Liver (tissue), 7 donors: ENCODE measurements at regions not wholly inside any gene's neighbourhood (a gene's known extent, or its start where the extent isn't known, plus 50 kb on each side); places are given as distances from the start of the nearest gene placed in this dataset.

Source experiments
- DNase-seq: peaks from one replicate; pipeline ENCODE4 v3.0.0-alpha.2; 2017; ENCODE audit warnings: low spot score
- H3K27ac ChIP-seq, 2 donors: one replicate each; pipeline ENCODE4 v1.7.0; 2013; ENCODE audit warnings: inconsistent platforms in 2 of 2, low read length in 2 of 2, control low read depth in 1 of 2, low read depth in 1 of 2, mild to moderate bottlenecking in 1 of 2
- H3K27me3 ChIP-seq, 4 donors: one replicate each; pipeline versions ENCODE4 v1.6.1 to v1.7.0; 2013; ENCODE audit warnings: low read length in 3 of 4, inconsistent platforms in 1 of 4, mild to moderate bottlenecking in 1 of 4, moderate library complexity in 1 of 4; ENCODE audit not compliant: control insufficient read depth in 4 of 4, insufficient read depth in 4 of 4
- H3K36me3 ChIP-seq, 4 donors: one replicate each; pipeline versions ENCODE4 v1.6.1 to v1.7.0; 2013; ENCODE audit warnings: low read length in 3 of 4, mild to moderate bottlenecking in 3 of 4, low read depth in 1 of 4, moderate library complexity in 1 of 4; ENCODE audit not compliant: control insufficient read depth in 4 of 4, insufficient read depth in 3 of 4
- H3K4me1 ChIP-seq, 4 donors: one replicate each; pipeline versions ENCODE4 v1.6.1 to v1.7.0; 2013; ENCODE audit warnings: low read length in 3 of 4, mild to moderate bottlenecking in 3 of 4, moderate library complexity in 1 of 4; ENCODE audit not compliant: control insufficient read depth in 4 of 4, insufficient read depth in 4 of 4
- H3K4me3 ChIP-seq, 3 donors: one replicate each; pipeline versions ENCODE4 v1.6.1 to v1.7.0; 2013; ENCODE audit warnings: low read length in 3 of 3, control low read depth in 1 of 3, low read depth in 1 of 3, mild to moderate bottlenecking in 1 of 3
- H3K9ac ChIP-seq, 2 donors: one replicate each; pipeline ENCODE4 v1.7.0; 2013; ENCODE audit warnings: low read length in 2 of 2, mild to moderate bottlenecking in 2 of 2, moderate library complexity in 2 of 2, control low read depth in 1 of 2, low read depth in 1 of 2
- H3K9me3 ChIP-seq, 4 donors: one replicate each; pipeline versions ENCODE4 v1.6.1 to v1.7.0; 2013; ENCODE audit warnings: low read length in 3 of 4; ENCODE audit not compliant: control insufficient read depth in 4 of 4
- ATF3 ChIP-seq: IDR thresholded peaks from 2 replicates; pipeline ENCODE4 v1.6.1; 2016; ENCODE audit warnings: antibody characterized with exemption
- FOXA2 ChIP-seq: IDR thresholded peaks from 2 replicates; pipeline ENCODE4 v1.6.1; 2016; ENCODE audit warnings: antibody characterized with exemption
- HNF4G ChIP-seq: IDR thresholded peaks from 2 replicates; pipeline ENCODE4 v1.6.1; 2016; ENCODE audit warnings: antibody characterized with exemption
- NR2F2 ChIP-seq: IDR thresholded peaks from 2 replicates; pipeline ENCODE4 v1.6.1; 2016; ENCODE audit warnings: antibody characterized with exemption
- RAD21 ChIP-seq, 2 donors: IDR thresholded peaks; 2 replicates each; pipeline ENCODE4 v1.6.1; 2016; ENCODE audit warnings: antibody characterized with exemption in 2 of 2, mild to moderate bottlenecking in 2 of 2
- TAF1 ChIP-seq: conservative IDR thresholded peaks from 2 replicates; pipeline ENCODE4 v1.6.1; 2016; ENCODE audit warnings: antibody characterized with exemption, mild to moderate bottlenecking
- ZBTB33 ChIP-seq: IDR thresholded peaks from 2 replicates; pipeline ENCODE4 v1.6.1; 2016; ENCODE audit warnings: antibody characterized with exemption
- WGBS: extraction: QIAGEN DNeasy Blood & Tissue Kit; methylation state at CpG from one replicate; pipeline ENCODE4 v1.1.7; 2013; 5-methylcytosine and 5-hydroxymethylcytosine counted together
- TF ChIP-seq, protein P1 (sequence below): IDR thresholded peaks from 2 replicates; pipeline ENCODE4 v1.6.1; 2016; ENCODE audit warnings: antibody characterized with exemption, mild to moderate bottlenecking
- donor health status: healthy.
- donor health status: healthy.
- donor health status: healthy.
- donor health status: healthy.

DNA sequence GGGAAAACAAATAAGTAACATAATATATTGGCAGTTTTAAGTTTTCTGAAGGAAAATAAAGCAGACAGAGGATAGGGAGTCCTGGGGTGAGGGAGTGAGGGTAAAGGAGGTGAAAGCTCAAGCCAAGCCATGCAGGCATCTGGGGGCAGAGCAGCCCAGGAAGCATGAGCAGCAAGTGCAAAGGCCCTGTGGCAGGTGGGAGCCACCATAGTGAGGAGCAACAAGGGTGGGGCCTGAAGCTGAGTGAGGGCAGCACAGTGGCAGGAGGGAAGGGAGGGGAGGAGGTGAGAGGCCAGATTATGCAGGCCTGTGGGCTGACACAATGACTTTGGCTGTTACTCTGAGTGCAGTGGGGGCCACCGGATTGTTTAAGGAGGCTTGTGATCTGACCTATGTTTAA lies 138.8 kb upstream of the TNR start:
- no peak for DNase-seq

GRCh38 chr1:175881246-175881976 lies 138.0 kb upstream of the TNR start:
- Histone ChIP-seq H3K4me1 (no peaks in the 10 kb centered on the region), H3K36me3 (no peaks in the 10 kb centered on the region), H3K9ac (no peak overlapping the region), H3K4me3 (no peak overlapping the region), H3K27ac (no peak overlapping the region), H3K9me3 (no peaks in the 10 kb centered on the region), H3K27me3 (no peaks in the 10 kb centered on the region)
- TF ChIP-seq NR2F2 (no peak), HNF4G (no peak), FOXA2 (no peak)
- TF ChIP-seq, protein P1, sequence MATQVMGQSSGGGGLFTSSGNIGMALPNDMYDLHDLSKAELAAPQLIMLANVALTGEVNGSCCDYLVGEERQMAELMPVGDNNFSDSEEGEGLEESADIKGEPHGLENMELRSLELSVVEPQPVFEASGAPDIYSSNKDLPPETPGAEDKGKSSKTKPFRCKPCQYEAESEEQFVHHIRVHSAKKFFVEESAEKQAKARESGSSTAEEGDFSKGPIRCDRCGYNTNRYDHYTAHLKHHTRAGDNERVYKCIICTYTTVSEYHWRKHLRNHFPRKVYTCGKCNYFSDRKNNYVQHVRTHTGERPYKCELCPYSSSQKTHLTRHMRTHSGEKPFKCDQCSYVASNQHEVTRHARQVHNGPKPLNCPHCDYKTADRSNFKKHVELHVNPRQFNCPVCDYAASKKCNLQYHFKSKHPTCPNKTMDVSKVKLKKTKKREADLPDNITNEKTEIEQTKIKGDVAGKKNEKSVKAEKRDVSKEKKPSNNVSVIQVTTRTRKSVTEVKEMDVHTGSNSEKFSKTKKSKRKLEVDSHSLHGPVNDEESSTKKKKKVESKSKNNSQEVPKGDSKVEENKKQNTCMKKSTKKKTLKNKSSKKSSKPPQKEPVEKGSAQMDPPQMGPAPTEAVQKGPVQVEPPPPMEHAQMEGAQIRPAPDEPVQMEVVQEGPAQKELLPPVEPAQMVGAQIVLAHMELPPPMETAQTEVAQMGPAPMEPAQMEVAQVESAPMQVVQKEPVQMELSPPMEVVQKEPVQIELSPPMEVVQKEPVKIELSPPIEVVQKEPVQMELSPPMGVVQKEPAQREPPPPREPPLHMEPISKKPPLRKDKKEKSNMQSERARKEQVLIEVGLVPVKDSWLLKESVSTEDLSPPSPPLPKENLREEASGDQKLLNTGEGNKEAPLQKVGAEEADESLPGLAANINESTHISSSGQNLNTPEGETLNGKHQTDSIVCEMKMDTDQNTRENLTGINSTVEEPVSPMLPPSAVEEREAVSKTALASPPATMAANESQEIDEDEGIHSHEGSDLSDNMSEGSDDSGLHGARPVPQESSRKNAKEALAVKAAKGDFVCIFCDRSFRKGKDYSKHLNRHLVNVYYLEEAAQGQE, result no peak
- 53% methylated on average over 8 of the region's 8 CpGs for WGBS
- no peak for DNase-seq

More for the DNA sequence above, 138.8 kb upstream of the TNR start:
- TF ChIP-seq RAD21 (IDR thresholded peaks at IDR 0.05), result no peak
- no peak for TF ChIP-seq FOXA2
- TF ChIP-seq TAF1, result no peak
- TF ChIP-seq, protein P1, result no peak
- no peak for TF ChIP-seq ZBTB33
- no peak for TF ChIP-seq ATF3
- no peak overlapping the region for H3K9ac ChIP-seq
- no peaks in the 10 kb centered on the region for H3K9me3 ChIP-seq
- 90% methylated on average over 1 of the region's 1 CpG for WGBS
- H3K27ac ChIP-seq, result no peak overlapping the region
- H3K36me3 ChIP-seq, result no peaks in the 10 kb centered on the region
- no peak overlapping the region for H3K4me3 ChIP-seq
- H3K27me3 ChIP-seq, result no peaks in the 10 kb centered on the region
- H3K4me1 ChIP-seq, result no peaks in the 10 kb centered on the region
